OCI-LY7 (cell line): ENCODE measurements at regions not wholly inside any gene's neighbourhood (a gene's known extent, or its start where the extent isn't known, plus 50 kb on each side); places are given as distances from the start of the nearest gene placed in this dataset.

ENCODE experiments used
- BruUV-seq: library from RNA; stranded (reverse); fragments of 400-500 nt; replicated peaks from 2 replicates; lab custom pipeline; 2021; lab: Mats Ljungman, UMichigan
- CTCF ChIA-PET: fragments of 300-600 bp; sonication (Branson Sonifier 250); formaldehyde crosslinking; loops from one replicate; lab custom pipeline; 2022; ENCODE audit warnings: antibody characterized with exemption; ENCODE audit not compliant: unreplicated experiment; lab: Charles Lee
- POLR2A ChIA-PET: fragments of 300-600 bp; sonication (Branson Sonifier 250); formaldehyde crosslinking; loops from one replicate; lab custom pipeline; 2022; ENCODE audit warnings: antibody characterized with exemption; lab: Charles Lee
- DNase-seq: peaks from one replicate; pipeline ENCODE4 v3.0.0-alpha.2; 2015; ENCODE audit warnings: low spot score
- H2AFZ ChIP-seq: fragments of 200-600 bp; sonication (generic), shearing (Covaris generic); 2 replicates; pipeline ENCODE4 v1.6.1; 2014; ENCODE audit warnings: mild to moderate bottlenecking, antibody characterized with exemption, low read length, moderate library complexity
- H3K27ac ChIP-seq: fragments of 200-600 bp; sonication (generic); 2 replicates; pipeline ENCODE4 v1.5.1; 2014; ENCODE audit warnings: mixed run types, low read depth, mild to moderate bottlenecking, moderate library complexity, low read length, inconsistent platforms; ENCODE audit not compliant: poor library complexity, severe bottlenecking
- H3K36me3 ChIP-seq: fragments of 200-600 bp; sonication (generic); 2 replicates; pipeline ENCODE4 v1.6.1; 2014; ENCODE audit warnings: mild to moderate bottlenecking, antibody characterized with exemption, low read length, moderate library complexity, mixed read lengths; ENCODE audit not compliant: insufficient read depth
- H3K4me1 ChIP-seq: fragments of 200-600 bp; sonication (generic); 2 replicates; pipeline ENCODE4 v1.5.1; 2014; ENCODE audit warnings: mild to moderate bottlenecking, low read length; ENCODE audit not compliant: insufficient read depth, poor library complexity, severe bottlenecking
- H3K4me2 ChIP-seq: fragments of 200-600 bp; sonication (generic); 2 replicates; pipeline ENCODE4 v1.6.1; 2014; ENCODE audit warnings: mild to moderate bottlenecking, low read length
- H3K4me3 ChIP-seq: fragments of 200-600 bp; sonication (generic); 2 replicates; pipeline ENCODE4 v1.5.1; 2014; ENCODE audit warnings: mild to moderate bottlenecking, low read depth, low read length; ENCODE audit not compliant: poor library complexity, severe bottlenecking
- H3K79me2 ChIP-seq: fragments of 200-600 bp; sonication (generic); 2 replicates; pipeline ENCODE4 v1.6.1; 2016; ENCODE audit warnings: low read depth, mild to moderate bottlenecking, low read length, moderate library complexity, mixed read lengths; ENCODE audit not compliant: insufficient read depth
- H3K9me2 ChIP-seq: fragments of 200-600 bp; sonication (generic); 2 replicates; pipeline ENCODE4 v1.6.1; 2016; ENCODE audit warnings: mild to moderate bottlenecking, low read length, mixed read lengths; ENCODE audit not compliant: insufficient read depth
- H3K9me3 ChIP-seq: fragments of 200-600 bp; sonication (generic); 2 replicates; pipeline ENCODE4 v1.6.1; 2014; ENCODE audit warnings: mild to moderate bottlenecking, mixed run types, low read length, mixed read lengths
- H4K20me1 ChIP-seq: fragments of 200-600 bp; sonication (generic); 2 replicates; pipeline ENCODE4 v1.6.1; 2014; ENCODE audit warnings: mild to moderate bottlenecking, antibody characterized with exemption, low read length, moderate library complexity, mixed read lengths; ENCODE audit not compliant: insufficient read depth
- CTCF ChIP-seq: fragments of 200-600 bp; sonication (generic); conservative IDR thresholded peaks from 2 replicates; pipeline ENCODE4 v1.5.1; 2014; ENCODE audit warnings: mild to moderate bottlenecking, antibody characterized with exemption, low read length, moderate library complexity, mixed read lengths
- EZH2phosphoT487 ChIP-seq: fragments of 200-600 bp; sonication (generic); IDR thresholded peaks from 2 replicates; pipeline ENCODE4 v1.6.1; 2018; ENCODE audit warnings: low read depth, borderline replicate concordance, mild to moderate bottlenecking, mixed run types, antibody characterized with exemption, low read length, moderate library complexity, mixed read lengths
- intact Hi-C: fragments of 100-400 bp; cut with micrococcal nuclease; formaldehyde crosslinking; loops from one replicate; pipeline ENCODE4 v1.10.0; 2022; ENCODE audit not compliant: unreplicated experiment

GRCh38 chr3:87800516-87800915, 258.3 kb downstream of the CGGBP1 start:
- H3K9me3 ChIP-seq = no peaks in the 10 kb centered on the region
- no peak for DNase-seq
- H3K9me2 ChIP-seq = no peaks in the 10 kb centered on the region
- no peak overlapping the region for H3K4me2 ChIP-seq
- intact Hi-C loops = no loop called here
- no peaks in the 10 kb centered on the region for H3K36me3 ChIP-seq
- no TSS peak for BruUV-seq
- ChIA-PET POLR2A (interaction anchor here (0.6 kb wide), 1 partner anchor 857 kb away, joined by 4 read pairs; no protein-coding TSS in a partner anchor), CTCF (no interaction called here)
- no peak overlapping the region for H3K27ac ChIP-seq
- H3K4me1 ChIP-seq = no peaks in the 10 kb centered on the region
- no peak overlapping the region for H3K4me3 ChIP-seq
- TF ChIP-seq CTCF = no peak
- no peak for TF ChIP-seq EZH2phosphoT487
- no peak overlapping the region for H2AFZ ChIP-seq
- H3K79me2 ChIP-seq = no peaks in the 10 kb centered on the region
- H4K20me1 ChIP-seq = no peaks in the 10 kb centered on the region

GRCh38 chr3:87798567-87798947, 260.2 kb downstream of the CGGBP1 start:
- Histone ChIP-seq H3K27ac (no peak overlapping the region), H3K36me3 (no peaks in the 10 kb centered on the region), H3K4me2 (no peak overlapping the region), H3K9me3 (no peaks in the 10 kb centered on the region), H4K20me1 (no peaks in the 10 kb centered on the region), H3K4me1 (no peaks in the 10 kb centered on the region), H3K79me2 (no peaks in the 10 kb centered on the region), H3K4me3 (no peak overlapping the region), H2AFZ (no peak overlapping the region), H3K9me2 (no peaks in the 10 kb centered on the region)
- TF ChIP-seq CTCF (no peak), EZH2phosphoT487 (no peak)
- CTCF ChIA-PET = no interaction called here
- POLR2A ChIA-PET = interaction anchor here (0.5 to 1.3 kb wide), 3 partner anchors 16 to 448 kb away, joined by 3 to 5 read pairs (median 4); no protein-coding TSS in a partner anchor
- BruUV-seq = no TSS peak
- intact Hi-C loops = no loop called here
- DNase-seq = no peak

GRCh38 chr3:87797872-87798566, 260.8 kb downstream of the CGGBP1 start:
- H3K4me2 ChIP-seq = no peak overlapping the region
- H3K9me2 ChIP-seq = no peaks in the 10 kb centered on the region
- intact Hi-C loops = no loop called here
- no peaks in the 10 kb centered on the region for H3K36me3 ChIP-seq
- BruUV-seq = no TSS peak
- no peaks in the 10 kb centered on the region for H4K20me1 ChIP-seq
- H2AFZ ChIP-seq = no peak overlapping the region
- no peaks in the 10 kb centered on the region for H3K9me3 ChIP-seq
- ChIA-PET CTCF (no interaction called here), POLR2A (interaction anchor here (0.5 to 1.3 kb wide), 4 partner anchors 16 to 449 kb away, joined by 3 to 5 read pairs (median 4); no protein-coding TSS in a partner anchor)
- H3K79me2 ChIP-seq = no peaks in the 10 kb centered on the region
- no peaks in the 10 kb centered on the region for H3K4me1 ChIP-seq
- H3K27ac ChIP-seq = no peak overlapping the region
- TF ChIP-seq EZH2phosphoT487 (no peak), CTCF (no peak)
- no peak for DNase-seq
- no peak overlapping the region for H3K4me3 ChIP-seq
